ENCODE measurements at regions not wholly inside any gene's neighbourhood (a gene's known extent, or its start where the extent isn't known, plus 50 kb on each side); places are given as distances from the start of the nearest gene placed in this dataset.

DNA sequence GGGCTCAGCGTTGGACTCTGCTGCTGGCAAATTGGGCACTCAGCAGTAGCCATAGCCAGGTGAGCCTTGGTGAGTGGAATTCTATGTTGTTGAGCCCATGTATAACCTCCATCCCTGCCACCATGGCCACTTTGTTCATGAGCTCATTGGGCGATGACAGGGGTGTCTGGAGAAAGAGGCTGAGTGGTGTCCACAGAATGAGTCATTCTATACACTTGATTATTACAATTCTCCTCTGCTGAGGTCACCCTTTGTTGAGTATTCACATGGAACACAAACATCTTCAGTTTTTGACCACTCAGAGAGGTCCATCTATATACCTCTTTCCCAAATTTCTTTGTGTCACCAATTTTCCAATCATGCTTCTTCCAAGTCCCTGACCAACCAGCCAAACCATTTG is 1341.7 kb downstream of the PCDH7 start:
- no peak for DNase-seq (ENCODE audit: low read depth in 1 of 2, low spot score in 1 of 2)
- H3K27ac ChIP-seq: no peak overlapping the region
- no peak overlapping the region for H3K4me3 ChIP-seq
- no peaks in the 10 kb centered on the region for H3K36me3 ChIP-seq
- no peaks in the 10 kb centered on the region for H3K4me1 ChIP-seq (ENCODE audit: low read depth)
- H3K27me3 ChIP-seq: no peaks in the 10 kb centered on the region
- TF ChIP-seq, protein P1, sequence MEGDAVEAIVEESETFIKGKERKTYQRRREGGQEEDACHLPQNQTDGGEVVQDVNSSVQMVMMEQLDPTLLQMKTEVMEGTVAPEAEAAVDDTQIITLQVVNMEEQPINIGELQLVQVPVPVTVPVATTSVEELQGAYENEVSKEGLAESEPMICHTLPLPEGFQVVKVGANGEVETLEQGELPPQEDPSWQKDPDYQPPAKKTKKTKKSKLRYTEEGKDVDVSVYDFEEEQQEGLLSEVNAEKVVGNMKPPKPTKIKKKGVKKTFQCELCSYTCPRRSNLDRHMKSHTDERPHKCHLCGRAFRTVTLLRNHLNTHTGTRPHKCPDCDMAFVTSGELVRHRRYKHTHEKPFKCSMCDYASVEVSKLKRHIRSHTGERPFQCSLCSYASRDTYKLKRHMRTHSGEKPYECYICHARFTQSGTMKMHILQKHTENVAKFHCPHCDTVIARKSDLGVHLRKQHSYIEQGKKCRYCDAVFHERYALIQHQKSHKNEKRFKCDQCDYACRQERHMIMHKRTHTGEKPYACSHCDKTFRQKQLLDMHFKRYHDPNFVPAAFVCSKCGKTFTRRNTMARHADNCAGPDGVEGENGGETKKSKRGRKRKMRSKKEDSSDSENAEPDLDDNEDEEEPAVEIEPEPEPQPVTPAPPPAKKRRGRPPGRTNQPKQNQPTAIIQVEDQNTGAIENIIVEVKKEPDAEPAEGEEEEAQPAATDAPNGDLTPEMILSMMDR (IDR thresholded peaks at IDR 0.05; ENCODE audit: low read depth, low read length): no peak
- H3K9me3 ChIP-seq (ENCODE audit: low read depth): no peaks in the 10 kb centered on the region

- Histone ChIP-seq H3K4me1 (ENCODE audit: low read depth) (no peaks in the 10 kb centered on the region), H3K27ac (no peak overlapping the region), H3K27me3 (no peaks in the 10 kb centered on the region), H3K36me3 (no peaks in the 10 kb centered on the region), H3K4me3 (no peak overlapping the region), H3K9me3 (ENCODE audit: low read depth) (no peaks in the 10 kb centered on the region)
- TF ChIP-seq, protein P1 (IDR thresholded peaks at IDR 0.05; ENCODE audit: low read depth, low read length): no peak
- DNase-seq (ENCODE audit: low read depth in 1 of 2, low spot score in 1 of 2): no peak
These were observed 1353.4 kb downstream of the PCDH7 start for GRCh38 chr4:32073542-32073941.

- Histone ChIP-seq H3K27ac (no peak overlapping the region), H3K4me3 (no peak overlapping the region), H3K36me3 (no peaks in the 10 kb centered on the region), H3K27me3 (no peaks in the 10 kb centered on the region), H3K9me3 (ENCODE audit: low read depth) (no peaks in the 10 kb centered on the region), H3K4me1 (ENCODE audit: low read depth) (no peaks in the 10 kb centered on the region)
- TF ChIP-seq, protein P1 (IDR thresholded peaks at IDR 0.05; ENCODE audit: low read depth, low read length): no peak
- DNase-seq (ENCODE audit: low read depth in 1 of 2, low spot score in 1 of 2): no peak
These were observed 1367.0 kb downstream of the PCDH7 start for GRCh38 chr4:32087211-32087610.

DNA sequence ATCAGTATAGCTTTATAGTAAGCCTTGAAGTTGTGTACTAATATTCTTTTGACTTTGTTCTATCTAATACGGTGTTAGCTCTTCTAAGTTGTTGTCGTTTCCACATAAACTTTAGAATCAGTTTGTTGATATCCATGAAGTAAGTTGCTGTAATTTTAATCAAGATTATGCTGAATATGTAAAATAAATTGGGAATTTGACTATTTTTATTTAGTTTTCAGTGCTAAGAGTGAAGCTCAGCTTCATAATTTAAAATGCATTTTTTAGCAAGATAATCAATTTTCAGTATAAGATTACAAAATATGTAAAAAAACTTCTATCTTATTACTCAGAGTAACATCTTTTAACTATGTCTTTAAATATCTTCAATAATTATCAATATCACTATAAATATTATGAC is 1374.8 kb downstream of the PCDH7 start:
- Histone ChIP-seq H3K36me3 (no peaks in the 10 kb centered on the region), H3K27ac (no peak overlapping the region), H3K4me1 (ENCODE audit: low read depth) (no peaks in the 10 kb centered on the region), H3K4me3 (no peak overlapping the region), H3K9me3 (ENCODE audit: low read depth) (no peaks in the 10 kb centered on the region), H3K27me3 (no peaks in the 10 kb centered on the region)
- no peak for DNase-seq (ENCODE audit: low read depth in 1 of 2, low spot score in 1 of 2)
- TF ChIP-seq, protein P1 (IDR thresholded peaks at IDR 0.05; ENCODE audit: low read depth, low read length): no peak

GRCh38 chr4:32102896-32103295 is 1382.7 kb downstream of the PCDH7 start:
- Histone ChIP-seq H3K36me3 (no peaks in the 10 kb centered on the region), H3K27ac (no peak overlapping the region), H3K27me3 (no peaks in the 10 kb centered on the region), H3K9me3 (ENCODE audit: low read depth) (no peaks in the 10 kb centered on the region), H3K4me3 (no peak overlapping the region), H3K4me1 (ENCODE audit: low read depth) (no peaks in the 10 kb centered on the region)
- no peak for DNase-seq (ENCODE audit: low read depth in 1 of 2, low spot score in 1 of 2)
- TF ChIP-seq, protein P1 (IDR thresholded peaks at IDR 0.05; ENCODE audit: low read depth, low read length): no peak

- Histone ChIP-seq H3K9me3 (ENCODE audit: low read depth) (no peaks in the 10 kb centered on the region), H3K27ac (no peak overlapping the region), H3K4me1 (ENCODE audit: low read depth) (no peaks in the 10 kb centered on the region), H3K36me3 (no peaks in the 10 kb centered on the region), H3K4me3 (no peak overlapping the region), H3K27me3 (no peaks in the 10 kb centered on the region)
- TF ChIP-seq, protein P1 (IDR thresholded peaks at IDR 0.05; ENCODE audit: low read depth, low read length): no peak
- no peak for DNase-seq (ENCODE audit: low read depth in 1 of 2, low spot score in 1 of 2)
These were observed 1386.6 kb downstream of the PCDH7 start for GRCh38 chr4:32106767-32107166.
